Stimulated activated naive B cell treated with anti-CD40 and anti-IgM and Interleukin-4, amounts not matched to agents 10 μg/mL and 1 μg/mL and 100 μg/mL, for 72 hours (primary cell): ENCODE measurements at regions not wholly inside any gene's neighbourhood (a gene's known extent, or its start where the extent isn't known, plus 50 kb on each side); places are given as distances from the start of the nearest gene placed in this dataset.

Experiments
- ATAC-seq, 2 donors: fragments of 150-1000 bp; cut with Tn5 transposase; replicated peaks; 2 replicates each; pipeline ENCODE4 v1.10.0; 2021; ENCODE audit warnings: moderate library complexity in 1 of 2
- DNase-seq: peaks from one replicate; pipeline ENCODE4 v3.0.0; 2021
- H3K27ac Mint-ChIP-seq: one replicate; pipeline ENCODE4 v1.8.0; 2022; ENCODE audit warnings: mild to moderate bottlenecking, mixed read lengths
- H3K27me3 Mint-ChIP-seq, 2 donors: one replicate each; pipeline ENCODE4 v1.8.0; 2022; ENCODE audit warnings: mixed read lengths in 2 of 2
- H3K36me3 Mint-ChIP-seq, 2 donors: one replicate each; pipeline ENCODE4 v1.8.0; 2022; ENCODE audit warnings: mixed read lengths in 2 of 2, mild to moderate bottlenecking in 1 of 2
- H3K4me1 Mint-ChIP-seq, 2 donors: one replicate each; pipeline ENCODE4 v1.8.0; 2022; ENCODE audit warnings: mixed read lengths in 2 of 2, mild to moderate bottlenecking in 1 of 2
- H3K4me3 Mint-ChIP-seq, 2 donors: one replicate each; pipeline ENCODE4 v1.8.0; 2022; ENCODE audit warnings: mild to moderate bottlenecking in 2 of 2, mixed read lengths in 2 of 2, moderate library complexity in 1 of 2
- H3K9me3 Mint-ChIP-seq, 2 donors: one replicate each; pipeline ENCODE4 v1.8.0; 2022; ENCODE audit warnings: mixed read lengths in 2 of 2, mild to moderate bottlenecking in 1 of 2

DNA sequence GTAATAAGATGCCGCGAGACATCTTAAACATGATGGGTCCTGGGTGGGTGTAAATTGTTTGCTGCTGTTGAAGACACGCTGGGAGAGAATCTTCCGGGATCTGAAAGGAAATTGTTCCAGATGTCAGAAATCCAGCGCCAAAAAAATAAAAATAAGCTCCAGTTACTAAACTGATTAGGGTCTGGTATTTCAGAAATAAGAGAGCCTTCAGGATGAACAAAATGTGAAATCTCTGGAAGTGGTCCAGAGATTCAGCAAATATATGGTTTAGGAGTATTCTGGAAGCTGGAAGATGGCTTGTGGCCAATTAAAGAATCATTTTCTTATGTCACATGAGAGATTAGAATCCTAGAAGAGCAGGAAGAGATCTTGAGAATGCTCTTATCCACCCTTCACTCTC lies 75.8 kb upstream of the NHS start:
- H3K27me3 Mint-ChIP-seq = peaks cover 0 to under 1% of the 10 kb centered on the region in 2 donors
- no peaks in the 10 kb centered on the region for H3K4me1 Mint-ChIP-seq
- DNase-seq = no peak
- no peak for ATAC-seq
- H3K27ac Mint-ChIP-seq = no peak overlapping the region
- peaks cover 4 to 11% of the 10 kb centered on the region in 2 donors for H3K9me3 Mint-ChIP-seq
- H3K4me3 Mint-ChIP-seq = no peak overlapping the region
- no peaks in the 10 kb centered on the region for H3K36me3 Mint-ChIP-seq

GRCh38 chrX:17323397-17323796 lies 51.6 kb upstream of the NHS start:
- Mint-ChIP-seq H3K27ac (no peak overlapping the region), H3K36me3 (no peaks in the 10 kb centered on the region), H3K4me1 (no peaks in the 10 kb centered on the region), H3K4me3 (no peak overlapping the region), H3K9me3 (peaks cover 2 to 4% of the 10 kb centered on the region in 2 donors), H3K27me3 (peaks cover 0 to 4% of the 10 kb centered on the region in 2 donors)
- no peak for DNase-seq
- no peak for ATAC-seq
